Left lung (tissue), 4 donors: ENCODE measurements at regions not wholly inside any gene's neighbourhood (a gene's known extent, or its start where the extent isn't known, plus 50 kb on each side); places are given as distances from the start of the nearest gene placed in this dataset.

Experiments used
- ATAC-seq: fragments of 200-7000 bp; cut with Tn5 transposase; one replicate; pipeline ENCODE4 v1.9.1; 2020; ENCODE audit warnings: moderate library complexity
- DNase-seq, 4 donors: peaks; one replicate each; pipeline ENCODE4 v3.0.0-alpha.2; 2013 to 2020
- H3K27ac ChIP-seq, 2 donors: fragments of 200-600 bp; sonication (generic) in 1 of 2; one replicate each; pipeline versions ENCODE4 v1.5.0 to v1.8.0; 2020 to 2021
- H3K27me3 ChIP-seq, 2 donors: fragments of 200-600 bp; sonication (generic) in 1 of 2; one replicate each; pipeline versions ENCODE4 v1.5.0 to v1.8.0; 2020 to 2021
- H3K36me3 ChIP-seq, 2 donors: fragments of 200-600 bp; sonication (generic) in 1 of 2; one replicate each; pipeline versions ENCODE4 v1.5.0 to v1.8.0; 2020 to 2021
- H3K4me1 ChIP-seq, 2 donors: fragments of 200-600 bp; one replicate each; pipeline ENCODE4 v1.8.0; 2021
- H3K4me3 ChIP-seq, 2 donors: fragments of 200-600 bp; sonication (generic) in 1 of 2; one replicate each; pipeline versions ENCODE4 v1.5.0 to v1.8.0; 2020 to 2021; ENCODE audit warnings: mild to moderate bottlenecking in 1 of 2
- H3K9me3 ChIP-seq, 2 donors: fragments of 200-600 bp; sonication (generic) in 1 of 2; one replicate each; pipeline versions ENCODE4 v1.5.0 to v1.8.0; 2020 to 2021
- intact Hi-C, 2 donors: fragments of 100-400 bp; cut with DNase I; formaldehyde crosslinking; loops; one replicate each; pipeline versions ENCODE4 v1.11.2 to v1.14.2; 2022
- TF ChIP-seq, protein P1 (sequence below), 2 donors: fragments of 200-600 bp; sonication (generic) in 1 of 2; IDR thresholded peaks; one replicate each; pipeline versions ENCODE4 v1.5.0 to v1.8.0; 2021; ENCODE audit warnings: antibody characterized with exemption in 2 of 2
- donor health status: DM: no; HTN: yes; CAD: no.
- donor health status: DM: no; HTN: no; CAD: no.

DNA sequence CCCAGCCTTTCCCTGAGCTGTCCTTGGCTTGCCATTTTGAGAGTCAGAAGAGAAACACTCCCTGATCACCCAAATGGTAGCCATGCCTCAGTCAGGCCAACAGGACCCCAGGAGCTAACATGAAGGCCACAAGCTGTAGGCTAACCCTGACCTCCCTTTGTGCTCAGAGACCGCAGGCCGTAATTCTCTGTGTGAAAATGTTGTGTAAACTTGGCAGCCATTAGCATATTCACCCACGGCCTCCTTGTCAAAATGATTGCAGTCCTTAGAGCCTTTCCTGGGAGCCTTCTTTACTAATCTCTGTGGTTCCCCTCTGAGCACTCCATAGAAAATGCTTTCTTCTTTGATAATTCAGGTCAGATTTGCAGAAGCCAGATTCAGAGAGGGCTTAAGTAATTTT is 418.9 kb downstream of the COG6 start:
- Histone ChIP-seq H3K36me3 (no peaks in the 10 kb centered on the region), H3K4me1 (peaks cover 0 to 3% of the 10 kb centered on the region in 2 donors), H3K4me3 (no peak overlapping the region), H3K27ac (no peak overlapping the region), H3K9me3 (no peaks in the 10 kb centered on the region), H3K27me3 (no peaks in the 10 kb centered on the region)
- DNase-seq: no peak
- TF ChIP-seq, protein P1, sequence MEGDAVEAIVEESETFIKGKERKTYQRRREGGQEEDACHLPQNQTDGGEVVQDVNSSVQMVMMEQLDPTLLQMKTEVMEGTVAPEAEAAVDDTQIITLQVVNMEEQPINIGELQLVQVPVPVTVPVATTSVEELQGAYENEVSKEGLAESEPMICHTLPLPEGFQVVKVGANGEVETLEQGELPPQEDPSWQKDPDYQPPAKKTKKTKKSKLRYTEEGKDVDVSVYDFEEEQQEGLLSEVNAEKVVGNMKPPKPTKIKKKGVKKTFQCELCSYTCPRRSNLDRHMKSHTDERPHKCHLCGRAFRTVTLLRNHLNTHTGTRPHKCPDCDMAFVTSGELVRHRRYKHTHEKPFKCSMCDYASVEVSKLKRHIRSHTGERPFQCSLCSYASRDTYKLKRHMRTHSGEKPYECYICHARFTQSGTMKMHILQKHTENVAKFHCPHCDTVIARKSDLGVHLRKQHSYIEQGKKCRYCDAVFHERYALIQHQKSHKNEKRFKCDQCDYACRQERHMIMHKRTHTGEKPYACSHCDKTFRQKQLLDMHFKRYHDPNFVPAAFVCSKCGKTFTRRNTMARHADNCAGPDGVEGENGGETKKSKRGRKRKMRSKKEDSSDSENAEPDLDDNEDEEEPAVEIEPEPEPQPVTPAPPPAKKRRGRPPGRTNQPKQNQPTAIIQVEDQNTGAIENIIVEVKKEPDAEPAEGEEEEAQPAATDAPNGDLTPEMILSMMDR (IDR thresholded peaks at IDR 0.05): no peak
- intact Hi-C loops: no loop called here
- ATAC-seq: peak; percentile 19

DNA sequence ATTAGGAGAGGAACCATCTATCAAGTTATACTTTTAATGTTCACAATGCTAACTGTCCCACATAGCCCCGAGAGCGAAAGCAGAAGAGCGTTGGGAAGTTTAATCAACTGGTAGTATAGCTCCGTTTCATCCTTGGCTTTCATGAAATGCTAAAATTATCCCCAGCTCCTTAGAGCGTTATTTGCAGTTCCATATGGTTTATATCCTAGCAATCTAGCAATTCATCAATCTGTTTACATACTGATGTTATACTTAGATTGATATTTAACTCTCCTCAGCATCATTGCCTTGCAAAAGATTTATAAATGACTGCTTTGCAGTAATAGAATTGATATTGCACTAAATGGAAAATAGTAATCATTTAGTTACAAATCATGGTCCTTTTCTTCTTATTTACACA is 419.8 kb downstream of the COG6 start:
- no peak for DNase-seq
- no peaks in the 10 kb centered on the region for H3K27me3 ChIP-seq
- ATAC-seq: no peak
- no peak overlapping the region for H3K27ac ChIP-seq
- H3K4me1 ChIP-seq: no peaks in the 10 kb centered on the region
- intact Hi-C loops: no loop called here
- H3K4me3 ChIP-seq: no peak overlapping the region
- no peaks in the 10 kb centered on the region for H3K36me3 ChIP-seq
- TF ChIP-seq, protein P1 (IDR thresholded peaks at IDR 0.05): no peak
- no peaks in the 10 kb centered on the region for H3K9me3 ChIP-seq

DNA sequence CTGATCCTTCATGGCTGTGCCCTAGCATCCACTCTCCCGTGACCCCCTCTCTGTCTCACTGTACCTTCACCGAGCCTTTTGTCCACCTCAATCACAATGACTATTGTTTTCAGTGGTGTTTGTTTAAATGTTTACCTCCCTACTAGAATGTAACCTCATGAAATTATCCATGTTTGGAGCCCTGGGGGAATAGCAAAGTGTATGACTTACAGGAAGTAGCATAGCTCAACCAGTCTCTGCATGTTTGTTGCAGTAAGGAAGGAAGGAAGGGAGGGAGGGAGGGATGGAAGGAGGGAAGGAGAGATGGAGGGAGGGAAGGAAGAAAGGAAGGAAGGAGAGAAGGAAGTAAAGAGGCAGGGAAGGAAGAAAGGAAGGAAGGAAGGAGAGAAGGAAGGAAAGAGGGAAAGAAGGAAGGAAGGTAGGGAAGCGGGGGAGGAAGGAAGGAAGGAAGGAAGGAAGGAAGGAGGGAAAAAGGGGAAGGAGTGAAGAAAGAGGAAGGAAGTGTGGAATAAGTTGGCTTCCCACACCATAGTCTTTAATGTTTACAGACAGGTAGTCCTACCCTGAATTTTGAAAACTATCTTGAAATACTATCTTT is 421.4 kb downstream of the COG6 start:
- TF ChIP-seq, protein P1 (IDR thresholded peaks at IDR 0.05): no peak
- ATAC-seq (no peak), DNase-seq (no peak)
- intact Hi-C loops: no loop called here
- H3K9me3 ChIP-seq: no peaks in the 10 kb centered on the region
- H3K4me1 ChIP-seq: no peaks in the 10 kb centered on the region
- no peak overlapping the region for H3K27ac ChIP-seq
- no peaks in the 10 kb centered on the region for H3K27me3 ChIP-seq
- H3K36me3 ChIP-seq: no peaks in the 10 kb centered on the region
- no peak overlapping the region for H3K4me3 ChIP-seq

DNA sequence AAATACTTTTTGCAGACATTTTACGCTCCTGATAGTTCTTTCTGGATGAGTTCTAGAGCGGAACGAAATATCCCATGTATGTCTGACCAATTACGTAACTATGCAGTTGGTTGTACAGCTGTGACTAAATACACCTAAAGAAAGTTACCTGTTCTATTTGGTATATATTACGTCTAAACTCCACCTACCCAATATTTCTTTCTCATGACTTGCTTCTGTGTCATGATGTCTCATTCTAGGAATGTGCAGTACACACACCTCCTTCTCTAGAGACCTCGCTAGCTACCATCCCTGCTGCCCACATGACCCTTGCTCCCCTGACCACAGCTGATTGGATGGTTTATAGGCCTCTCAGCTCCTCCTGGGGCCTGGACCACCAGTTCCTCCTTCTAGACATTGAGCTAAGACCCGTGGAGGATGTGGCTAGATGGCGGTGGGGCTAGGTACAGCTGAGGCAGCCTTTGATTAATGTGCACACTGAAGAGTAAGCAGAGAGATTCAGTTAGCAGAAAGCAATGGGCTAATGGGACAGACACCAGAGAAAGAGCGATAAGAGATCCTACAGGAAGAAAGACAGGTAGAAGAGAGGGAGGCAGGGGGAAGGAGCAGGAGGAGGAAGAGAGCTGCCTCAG is 422.1 kb downstream of the COG6 start:
- intact Hi-C loops: no loop called here
- H3K4me1 ChIP-seq: peaks cover 0 to 3% of the 10 kb centered on the region in 2 donors
- ATAC-seq (no peak), DNase-seq (no peak)
- H3K36me3 ChIP-seq: no peaks in the 10 kb centered on the region
- TF ChIP-seq, protein P1 (IDR thresholded peaks at IDR 0.05): no peak
- H3K27ac ChIP-seq: no peak overlapping the region
- H3K27me3 ChIP-seq: no peaks in the 10 kb centered on the region
- H3K4me3 ChIP-seq: no peak overlapping the region
- H3K9me3 ChIP-seq: no peaks in the 10 kb centered on the region

DNA sequence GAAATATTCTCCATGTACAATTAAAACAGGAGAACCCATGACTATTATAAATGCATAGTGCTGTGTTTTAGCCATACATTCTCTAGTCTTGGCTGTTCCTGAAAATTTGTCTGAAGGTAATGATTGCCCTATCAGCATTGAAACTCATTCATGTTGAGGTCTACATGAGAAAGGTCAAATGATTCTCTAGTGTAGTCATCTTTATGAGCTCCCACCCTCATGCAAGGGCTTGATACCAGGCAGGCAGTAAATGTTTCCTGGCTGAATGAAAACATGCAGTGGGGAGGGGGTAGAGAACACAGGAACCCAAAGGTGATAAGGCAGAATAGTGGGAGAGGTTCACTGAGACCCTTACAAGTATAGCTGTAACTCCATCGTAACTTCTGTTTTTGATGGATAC is 424.3 kb downstream of the COG6 start:
- Histone ChIP-seq H3K4me1 (peaks cover 0 to 4% of the 10 kb centered on the region in 2 donors), H3K4me3 (no peak overlapping the region), H3K27me3 (no peaks in the 10 kb centered on the region), H3K9me3 (no peaks in the 10 kb centered on the region), H3K36me3 (no peaks in the 10 kb centered on the region), H3K27ac (no peak overlapping the region)
- ATAC-seq (no peak), DNase-seq (no peak)
- intact Hi-C loops: no loop called here
- TF ChIP-seq, protein P1 (IDR thresholded peaks at IDR 0.05): no peak
